WI38 (cell line): ENCODE measurements at regions not wholly inside any gene's neighbourhood (a gene's known extent, or its start where the extent isn't known, plus 50 kb on each side); places are given as distances from the start of the nearest gene placed in this dataset.

Experiments
- H3K4me3 ChIP-seq: 2 replicates; pipeline ENCODE4 v1.5.1; 2011; ENCODE audit warnings: low read depth, mild to moderate bottlenecking, control low read depth, low read length
- CTCF ChIP-seq: IDR thresholded peaks from 2 replicates; pipeline ENCODE4 v1.5.1; 2012; ENCODE audit warnings: low read depth, mild to moderate bottlenecking, control low read depth, low read length

- no peak for TF ChIP-seq CTCF
- H3K4me3 ChIP-seq = no peak overlapping the region
Measured at GRCh38 chr10:28427376-28427775, 105.5 kb upstream of the WAC start.

GRCh38 chr10:28429045-28429444 lies 103.9 kb upstream of the WAC start:
- TF ChIP-seq CTCF = no peak
- no peak overlapping the region for H3K4me3 ChIP-seq

- TF ChIP-seq CTCF = no peak
- no peak overlapping the region for H3K4me3 ChIP-seq
Measured at GRCh38 chr10:28429573-28430216, 103.2 kb upstream of the WAC start.

GRCh38 chr10:28431139-28431538 lies 101.8 kb upstream of the WAC start:
- TF ChIP-seq CTCF = no peak
- H3K4me3 ChIP-seq = no peak overlapping the region

GRCh38 chr10:28432210-28432676 lies 100.7 kb upstream of the WAC start:
- TF ChIP-seq CTCF = peak; percentile 74
- H3K4me3 ChIP-seq = no peak overlapping the region

- no peak for TF ChIP-seq CTCF
- H3K4me3 ChIP-seq = no peak overlapping the region
Measured at GRCh38 chr10:28434063-28434462, 98.9 kb upstream of the WAC start.

GRCh38 chr10:28442403-28442802 lies 90.5 kb upstream of the WAC start:
- TF ChIP-seq CTCF = no peak
- H3K4me3 ChIP-seq = no peak overlapping the region
